ENCODE measurements at regions not wholly inside any gene's neighbourhood (a gene's known extent, or its start where the extent isn't known, plus 50 kb on each side); places are given as distances from the start of the nearest gene placed in this dataset.

- no peak for TF ChIP-seq EZH2 (IDR thresholded peaks at IDR 0.05)
- TF ChIP-seq CTCF (IDR thresholded peaks at IDR 0.05): no peak
Measured at GRCh38 chr5:116880150-116880549, 305.5 kb upstream of the SEMA6A start.

Measured in neural progenitor cell (in vitro differentiated cells).